ENCODE measurements at regions not wholly inside any gene's neighbourhood (a gene's known extent, or its start where the extent isn't known, plus 50 kb on each side); places are given as distances from the start of the nearest gene placed in this dataset.
"Not testable (repeated sequence)": the region's sequence is repeated elsewhere in the genome, so short reads cannot be mapped to it uniquely, and the experiment has no call there.

DNA sequence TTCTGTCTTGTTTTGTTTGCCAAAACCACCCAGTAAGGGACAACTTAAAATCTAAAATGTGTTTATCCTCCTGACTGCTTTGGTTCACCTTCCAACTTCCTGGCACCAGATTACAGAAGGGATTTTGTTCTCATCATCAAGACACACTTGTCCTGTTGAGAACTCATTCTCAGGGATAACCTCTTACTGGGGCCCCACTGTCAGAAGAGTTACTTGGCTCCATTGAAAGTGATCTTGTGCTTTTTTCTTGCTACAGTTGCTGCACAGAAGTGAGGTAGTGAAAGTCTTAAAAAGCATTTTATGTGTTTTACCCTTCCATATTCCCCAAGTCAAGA lies 690.5 kb downstream of the PRIM2 start:
- not testable (repeated sequence) for TF ChIP-seq POLR2A (IDR thresholded peaks at IDR 0.05)
- TF ChIP-seq, protein P1, sequence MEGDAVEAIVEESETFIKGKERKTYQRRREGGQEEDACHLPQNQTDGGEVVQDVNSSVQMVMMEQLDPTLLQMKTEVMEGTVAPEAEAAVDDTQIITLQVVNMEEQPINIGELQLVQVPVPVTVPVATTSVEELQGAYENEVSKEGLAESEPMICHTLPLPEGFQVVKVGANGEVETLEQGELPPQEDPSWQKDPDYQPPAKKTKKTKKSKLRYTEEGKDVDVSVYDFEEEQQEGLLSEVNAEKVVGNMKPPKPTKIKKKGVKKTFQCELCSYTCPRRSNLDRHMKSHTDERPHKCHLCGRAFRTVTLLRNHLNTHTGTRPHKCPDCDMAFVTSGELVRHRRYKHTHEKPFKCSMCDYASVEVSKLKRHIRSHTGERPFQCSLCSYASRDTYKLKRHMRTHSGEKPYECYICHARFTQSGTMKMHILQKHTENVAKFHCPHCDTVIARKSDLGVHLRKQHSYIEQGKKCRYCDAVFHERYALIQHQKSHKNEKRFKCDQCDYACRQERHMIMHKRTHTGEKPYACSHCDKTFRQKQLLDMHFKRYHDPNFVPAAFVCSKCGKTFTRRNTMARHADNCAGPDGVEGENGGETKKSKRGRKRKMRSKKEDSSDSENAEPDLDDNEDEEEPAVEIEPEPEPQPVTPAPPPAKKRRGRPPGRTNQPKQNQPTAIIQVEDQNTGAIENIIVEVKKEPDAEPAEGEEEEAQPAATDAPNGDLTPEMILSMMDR (IDR thresholded peaks at IDR 0.05) = not testable (repeated sequence)
